HG03442 (cell line): ENCODE measurements at regions not wholly inside any gene's neighbourhood (a gene's known extent, or its start where the extent isn't known, plus 50 kb on each side); places are given as distances from the start of the nearest gene placed in this dataset.
"Not testable (repeated sequence)": the region's sequence is repeated elsewhere in the genome, so short reads cannot be mapped to it uniquely, and the experiment has no call there.

Experiments
- ATAC-seq: cut with Tn5 transposase; IDR thresholded peaks from one replicate; pipeline ENCODE4 v1.9.1; 2021; ENCODE audit warnings: mild to moderate bottlenecking, moderate library complexity; ENCODE audit not compliant: unreplicated experiment

- ATAC-seq, result not testable (repeated sequence)
Observed at GRCh38 chr21:10424887-10425145, 96.6 kb upstream of the TPTE start.

- no peak for ATAC-seq
Observed at GRCh38 chr21:10425856-10426255, 95.5 kb upstream of the TPTE start.

DNA sequence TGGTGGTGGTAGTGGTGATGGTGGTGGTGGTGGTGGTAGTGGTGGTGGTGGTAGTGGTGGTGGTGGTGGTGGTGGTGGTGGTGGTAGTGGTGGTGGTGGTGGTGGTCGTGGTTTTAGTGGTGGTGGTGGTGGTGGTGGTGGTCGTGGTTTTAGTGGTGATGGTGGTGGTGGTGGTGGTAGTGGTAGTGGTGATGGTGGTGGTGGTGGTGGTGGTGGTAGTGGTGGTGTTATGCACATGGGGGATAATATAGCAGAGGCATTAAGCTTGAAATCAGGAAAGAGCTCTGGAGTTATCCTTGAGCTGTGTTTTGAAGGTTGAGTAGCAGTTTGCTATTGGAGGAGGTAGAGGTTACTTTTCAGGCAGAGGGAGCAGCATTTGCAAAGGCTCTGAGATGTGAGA is 94.6 kb upstream of the TPTE start:
- ATAC-seq, result not testable (repeated sequence)

DNA sequence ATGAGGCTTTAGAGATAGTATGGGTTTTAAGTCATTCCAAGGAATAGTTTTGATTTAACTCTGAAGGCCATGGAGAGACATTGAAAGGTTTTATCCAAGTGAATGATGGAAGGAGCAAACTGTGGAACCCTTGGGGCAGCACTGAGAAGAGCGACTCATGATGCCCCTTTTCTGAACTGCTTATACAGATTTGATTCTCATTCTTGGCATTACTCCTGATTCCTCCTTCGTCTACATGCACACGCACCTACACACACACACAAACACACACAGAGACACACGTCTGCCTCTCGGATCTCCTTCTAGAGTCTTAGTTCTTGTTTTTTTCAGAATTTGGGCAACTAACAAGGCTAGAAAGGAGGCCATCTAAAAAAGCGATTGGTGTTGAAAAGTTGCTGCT is 94.1 kb upstream of the TPTE start:
- ATAC-seq, result not testable (repeated sequence)

- ATAC-seq, result not testable (repeated sequence)
Observed at GRCh38 chr21:10428981-10429534, 92.3 kb upstream of the TPTE start.

- no peak for ATAC-seq
Observed at GRCh38 chr21:10430005-10430404, 91.4 kb upstream of the TPTE start.

- not testable (repeated sequence) for ATAC-seq
Observed at GRCh38 chr21:10431995-10432394, 89.4 kb upstream of the TPTE start.

DNA sequence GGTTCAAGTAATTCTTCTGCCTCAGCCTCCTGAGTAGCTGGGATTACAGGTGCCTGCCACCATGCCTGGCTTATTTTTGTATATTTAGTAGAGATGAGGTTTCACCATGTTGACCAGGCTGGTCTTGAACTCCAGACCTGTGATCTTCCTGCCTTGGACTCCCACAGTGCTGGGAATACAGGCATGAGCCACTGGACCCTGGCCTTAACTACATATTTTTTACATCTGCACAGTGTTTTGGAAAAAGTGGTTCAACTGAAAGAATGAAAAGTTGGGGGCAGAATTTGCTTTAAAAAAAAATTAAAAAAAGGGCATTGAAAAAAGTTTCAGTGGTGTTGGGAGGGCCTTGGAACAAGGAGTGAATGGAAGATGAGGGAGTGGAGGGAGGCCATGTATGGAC is 88.9 kb upstream of the TPTE start:
- ATAC-seq, result not testable (repeated sequence)

DNA sequence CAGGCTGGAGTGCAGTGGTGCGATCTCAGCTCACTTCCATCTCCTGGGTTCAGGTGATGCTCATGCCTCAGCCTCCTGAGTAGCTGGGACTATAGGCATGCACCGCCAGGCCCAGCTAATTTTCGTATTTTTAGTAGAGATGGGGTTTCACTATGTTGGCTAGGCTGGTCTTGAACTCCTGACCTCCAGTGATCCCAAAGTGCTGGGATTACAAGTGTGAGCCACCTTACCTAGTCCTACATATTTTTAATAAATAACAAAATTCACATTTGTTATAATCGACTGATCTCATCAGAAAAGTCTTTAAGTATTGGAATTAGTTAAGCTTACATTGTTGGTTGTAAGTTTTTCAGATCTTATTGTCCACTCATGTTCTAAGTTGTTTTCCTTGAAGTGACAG is 83.4 kb upstream of the TPTE start:
- ATAC-seq, result not testable (repeated sequence)

DNA sequence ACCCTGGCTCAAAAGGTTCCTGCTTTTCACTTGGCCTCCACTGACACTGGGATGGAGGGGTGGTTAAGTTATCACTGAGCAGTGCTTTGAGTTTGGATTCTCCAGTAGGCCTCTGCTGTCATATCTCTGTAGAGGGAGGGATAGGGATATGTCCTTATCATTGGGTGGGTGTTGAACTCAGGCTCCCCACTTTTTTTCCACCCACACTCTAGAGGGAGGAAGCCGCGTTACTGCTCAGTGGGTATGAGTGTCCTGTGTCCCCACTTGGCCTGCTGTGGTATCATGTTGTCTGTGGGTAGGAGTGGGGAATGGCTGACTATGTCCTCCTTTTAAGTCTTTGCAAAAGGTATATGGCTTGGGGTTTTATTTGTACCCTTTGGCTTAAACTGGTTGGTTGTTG is 80.7 kb upstream of the TPTE start:
- not testable (repeated sequence) for ATAC-seq

GRCh38 chr21:10442018-10442417 is 79.4 kb upstream of the TPTE start:
- not testable (repeated sequence) for ATAC-seq

DNA sequence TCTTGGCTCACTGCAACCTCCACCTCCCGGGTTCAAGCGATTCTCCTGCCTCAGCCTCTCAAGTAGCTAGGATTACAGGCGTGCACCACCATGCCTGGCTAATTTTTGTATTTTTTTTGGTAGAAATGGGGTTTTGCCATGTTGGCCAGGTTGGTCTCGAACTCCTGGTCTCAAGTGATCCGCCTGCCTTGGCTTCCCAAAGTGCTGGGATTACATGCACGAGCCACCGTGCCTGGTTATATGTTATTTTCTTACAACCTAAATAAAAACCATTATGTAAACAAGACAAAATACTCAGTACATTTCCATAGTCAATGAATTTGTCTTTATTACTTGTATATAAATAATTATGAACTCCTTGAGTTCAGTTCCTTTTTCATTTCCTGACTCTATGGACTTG is 75.7 kb upstream of the TPTE start:
- ATAC-seq, result not testable (repeated sequence)

DNA sequence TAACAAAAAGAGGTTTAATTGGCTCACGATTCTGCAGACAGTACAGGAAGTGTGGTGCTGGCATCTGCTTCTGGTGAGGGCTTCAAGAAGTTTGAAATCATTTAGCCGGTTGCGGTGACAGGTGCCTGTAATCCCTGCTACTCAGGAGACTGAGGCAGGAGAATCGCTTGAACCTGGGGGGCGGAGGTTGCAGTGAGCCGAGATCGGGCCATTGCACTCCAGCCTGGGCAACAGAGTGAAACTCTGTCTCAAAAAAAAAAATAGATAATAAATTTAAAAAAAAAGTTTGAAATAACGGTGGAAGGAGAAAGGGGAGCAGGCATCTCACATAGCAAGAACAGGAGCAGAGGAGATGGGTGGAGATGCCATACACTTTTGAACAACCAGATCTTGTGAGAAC is 71.9 kb upstream of the TPTE start:
- ATAC-seq, result not testable (repeated sequence)

GRCh38 chr21:10451274-10451673 is 70.1 kb upstream of the TPTE start:
- not testable (repeated sequence) for ATAC-seq

GRCh38 chr21:10457765-10458164 is 63.6 kb upstream of the TPTE start:
- ATAC-seq, result not testable (repeated sequence)

DNA sequence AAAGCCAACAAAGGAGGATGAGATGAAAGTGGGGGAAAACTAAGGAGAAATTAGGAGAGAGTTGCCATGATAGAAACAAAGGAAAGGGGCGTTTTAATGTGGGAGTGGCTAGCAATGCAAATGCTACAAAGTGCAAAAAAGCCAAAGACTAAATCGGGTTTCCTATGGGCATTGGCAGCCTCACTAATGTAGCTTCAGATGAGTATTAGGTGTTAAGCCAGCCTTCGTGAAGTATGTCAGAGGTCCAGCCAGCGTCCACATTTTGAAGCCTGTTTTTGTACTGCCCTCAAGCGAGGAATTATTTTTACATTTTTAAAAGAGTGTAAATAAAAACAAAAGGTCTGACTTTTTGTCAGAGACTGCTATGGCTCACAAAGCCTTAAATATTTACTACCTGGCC is 60.4 kb upstream of the TPTE start:
- ATAC-seq, result not testable (repeated sequence)

DNA sequence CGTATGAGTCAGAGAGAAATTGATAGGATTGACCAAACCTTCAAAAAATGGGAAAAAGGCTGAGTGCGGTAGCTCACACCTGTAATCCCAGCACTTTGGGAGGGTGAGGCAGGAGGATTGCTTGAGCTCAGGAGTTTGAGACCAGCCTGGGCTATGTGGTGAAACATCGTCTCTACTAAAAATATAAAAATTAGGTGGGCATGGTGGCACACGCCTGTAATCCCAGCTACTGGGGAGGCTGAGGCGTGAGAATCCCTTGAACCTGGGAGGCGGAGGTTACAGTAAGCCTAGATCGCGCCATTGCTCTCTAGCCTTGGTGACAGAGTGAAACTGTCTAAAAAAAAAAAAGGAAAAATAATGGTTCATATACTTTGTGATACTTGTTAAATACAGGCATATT is 59.9 kb upstream of the TPTE start:
- ATAC-seq, result not testable (repeated sequence)

DNA sequence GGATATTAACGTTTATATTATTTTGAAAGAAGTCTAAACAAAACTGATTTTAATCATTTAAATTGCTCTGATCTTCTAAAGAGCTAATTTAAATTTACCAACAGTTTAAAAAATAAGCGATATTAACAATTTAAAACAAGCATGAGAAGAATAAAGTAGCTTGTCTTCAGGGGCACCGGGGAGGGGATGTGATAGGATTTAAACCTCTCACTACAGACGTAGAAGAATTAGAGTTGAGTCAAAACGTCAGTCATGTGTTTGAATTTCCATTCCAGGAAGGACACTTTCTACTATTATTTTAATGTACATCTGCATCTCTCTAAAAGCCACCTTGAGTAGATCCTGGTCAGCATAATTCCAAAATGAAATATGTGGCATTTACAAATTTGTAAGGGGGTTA is 58.2 kb upstream of the TPTE start:
- no peak for ATAC-seq

GRCh38 chr21:10464975-10465374 is 56.4 kb upstream of the TPTE start:
- ATAC-seq, result no peak

DNA sequence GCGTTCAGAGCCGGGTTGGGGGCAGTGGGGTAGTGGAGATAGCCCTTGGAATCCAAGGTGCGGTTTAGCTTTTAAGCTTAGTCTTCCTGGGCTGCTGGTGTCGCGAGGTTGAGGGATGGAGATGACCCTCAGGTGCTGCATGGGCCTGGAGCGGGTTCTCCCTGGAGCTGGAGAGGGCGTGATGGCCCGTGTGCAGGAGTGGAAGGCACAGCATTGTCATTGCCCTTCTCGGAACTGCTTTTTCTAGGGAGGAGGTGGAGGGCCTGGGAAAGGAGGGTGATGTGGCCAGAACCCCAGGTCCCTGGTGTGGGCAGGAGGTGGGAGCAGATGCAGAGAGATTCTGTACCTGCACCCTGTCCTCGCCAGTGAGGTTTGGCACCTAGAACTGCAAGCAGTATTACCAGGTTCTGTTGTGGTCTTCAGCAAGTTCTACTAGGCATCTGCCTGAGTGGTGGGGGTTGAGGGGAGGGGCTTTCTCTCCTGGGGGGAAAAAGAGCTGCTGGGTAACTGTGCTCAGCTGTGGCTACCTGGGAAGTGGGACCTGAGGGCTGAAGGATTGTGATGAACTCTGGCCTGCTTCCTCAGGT is 55.8 kb upstream of the TPTE start:
- ATAC-seq, result not testable (repeated sequence)

- no peak for ATAC-seq
Observed at GRCh38 chr21:10466200-10466599, 55.2 kb upstream of the TPTE start.
